Activated naive CD4-positive, alpha-beta T cell treated with anti-CD3 and anti-CD28 coated beads for 36 hours (primary cell): ENCODE measurements at regions not wholly inside any gene's neighbourhood (a gene's known extent, or its start where the extent isn't known, plus 50 kb on each side); places are given as distances from the start of the nearest gene placed in this dataset.
"Not testable (repeated sequence)": the region's sequence is repeated elsewhere in the genome, so short reads cannot be mapped to it uniquely, and the experiment has no call there.

Experiments
- CTCF ChIA-PET: fragments of 350-600 bp; sonication (Branson Sonifier 250); formaldehyde crosslinking; loops from one replicate; lab custom pipeline; 2021; ENCODE audit warnings: antibody characterized with exemption; lab: Charles Lee
- DNase-seq: peaks from one replicate; pipeline ENCODE4 v3.0.0-alpha.2; 2020
- H3K27ac Mint-ChIP-seq: one replicate; pipeline ENCODE4 v1.8.0; 2021; ENCODE audit warnings: mild to moderate bottlenecking, mixed read lengths
- H3K27me3 Mint-ChIP-seq: one replicate; pipeline ENCODE4 v1.8.0; 2021; ENCODE audit warnings: low read depth, mixed read lengths
- H3K36me3 Mint-ChIP-seq: one replicate; pipeline ENCODE4 v1.8.0; 2021; ENCODE audit warnings: low read depth, mixed read lengths
- H3K4me1 Mint-ChIP-seq: one replicate; pipeline ENCODE4 v1.8.0; 2021; ENCODE audit warnings: low read depth, mixed read lengths
- H3K4me3 Mint-ChIP-seq: one replicate; pipeline ENCODE4 v1.8.0; 2021; ENCODE audit warnings: mild to moderate bottlenecking, moderate library complexity, mixed read lengths
- H3K9me3 Mint-ChIP-seq: one replicate; pipeline ENCODE4 v1.8.0; 2021; ENCODE audit warnings: mixed read lengths
- intact Hi-C: fragments of 100-400 bp; cut with micrococcal nuclease; formaldehyde crosslinking; loops from one replicate; pipeline ENCODE4 v1.15.1; 2023

DNA sequence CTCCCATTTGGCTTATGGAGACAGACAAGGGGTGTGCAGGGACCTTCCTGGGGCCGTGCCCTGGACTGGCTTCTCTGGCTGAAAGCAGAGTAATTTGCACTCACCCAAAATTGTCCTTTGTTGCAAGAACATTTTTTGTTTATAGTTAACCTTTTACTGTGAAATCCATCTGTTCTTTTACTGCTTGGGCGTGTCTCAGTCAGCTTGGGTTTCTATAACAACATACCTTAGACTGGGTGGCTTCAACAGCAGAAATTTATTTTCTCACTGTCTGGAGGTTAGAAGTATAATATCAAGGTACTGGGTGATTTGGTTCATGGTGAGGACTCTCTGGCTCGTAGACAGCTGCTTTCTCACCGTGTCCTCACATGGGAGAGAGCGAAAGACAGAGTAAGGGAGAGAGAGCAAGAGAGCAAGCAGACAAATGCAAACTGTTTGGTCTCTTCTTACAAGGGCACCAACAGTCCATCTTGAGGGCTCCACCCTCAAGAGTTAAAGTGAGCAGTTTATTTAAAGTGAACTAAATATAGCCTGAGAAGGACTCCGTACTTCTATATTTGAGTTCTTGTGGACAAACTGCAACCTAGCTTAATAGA, 131.0 kb upstream of the NPY start:
- Mint-ChIP-seq H3K9me3 (peaks cover 7% of the 10 kb centered on the region), H3K27ac (no peak overlapping the region), H3K27me3 (peaks cover 20% of the 10 kb centered on the region), H3K36me3 (no peaks in the 10 kb centered on the region), H3K4me3 (no peak overlapping the region), H3K4me1 (no peaks in the 10 kb centered on the region)
- CTCF ChIA-PET: no interaction called here
- no peak for DNase-seq
- intact Hi-C loops: no loop called here

DNA sequence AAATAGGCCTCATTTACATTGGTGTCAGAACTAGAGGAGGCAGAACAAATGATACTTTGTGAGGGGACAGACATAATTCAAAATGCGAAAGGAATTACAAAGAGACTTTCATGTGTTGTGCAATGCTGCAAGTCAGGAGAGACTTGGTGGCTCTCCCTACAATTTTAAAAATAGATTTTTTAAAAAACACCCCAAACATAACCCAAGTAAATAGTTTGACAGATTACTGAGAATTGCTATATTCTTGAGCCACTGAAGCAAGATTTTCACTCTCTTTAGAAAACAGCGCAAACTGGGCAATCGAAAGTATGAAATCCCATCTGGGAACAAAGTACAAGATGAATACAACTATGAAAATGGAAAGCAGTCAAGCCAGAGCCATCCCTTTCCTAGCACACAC, 126.3 kb upstream of the NPY start:
- Mint-ChIP-seq H3K4me1 (no peaks in the 10 kb centered on the region), H3K36me3 (no peaks in the 10 kb centered on the region), H3K27ac (no peak overlapping the region), H3K9me3 (no peaks in the 10 kb centered on the region), H3K4me3 (no peak overlapping the region), H3K27me3 (peaks cover 16% of the 10 kb centered on the region)
- no peak for DNase-seq
- intact Hi-C loops: no loop called here
- CTCF ChIA-PET: no interaction called here

DNA sequence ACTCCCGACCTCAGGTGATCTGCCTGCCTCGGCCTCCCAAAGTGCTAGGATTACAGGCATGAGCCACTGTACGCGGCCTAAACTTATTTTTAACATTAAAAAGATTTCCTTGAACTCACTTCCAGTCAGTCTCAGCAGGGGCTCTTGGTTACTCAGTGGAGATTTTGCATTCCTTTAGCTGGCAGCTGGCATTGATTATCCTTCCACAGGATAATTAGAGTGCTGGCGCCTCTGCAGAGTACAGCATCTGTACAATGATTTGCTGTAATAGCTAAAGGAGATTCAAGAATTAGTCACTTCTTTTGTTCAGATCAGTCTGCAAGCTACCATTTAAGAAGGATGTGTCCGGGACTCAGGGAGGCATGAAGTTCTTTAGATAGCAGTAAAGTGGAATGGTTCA, 125.0 kb upstream of the NPY start:
- no peak for DNase-seq
- Mint-ChIP-seq H3K27me3 (peaks cover 20% of the 10 kb centered on the region), H3K27ac (no peak overlapping the region), H3K36me3 (no peaks in the 10 kb centered on the region), H3K4me3 (no peak overlapping the region), H3K4me1 (no peaks in the 10 kb centered on the region), H3K9me3 (no peaks in the 10 kb centered on the region)
- CTCF ChIA-PET: no interaction called here
- intact Hi-C loops: no loop called here

DNA sequence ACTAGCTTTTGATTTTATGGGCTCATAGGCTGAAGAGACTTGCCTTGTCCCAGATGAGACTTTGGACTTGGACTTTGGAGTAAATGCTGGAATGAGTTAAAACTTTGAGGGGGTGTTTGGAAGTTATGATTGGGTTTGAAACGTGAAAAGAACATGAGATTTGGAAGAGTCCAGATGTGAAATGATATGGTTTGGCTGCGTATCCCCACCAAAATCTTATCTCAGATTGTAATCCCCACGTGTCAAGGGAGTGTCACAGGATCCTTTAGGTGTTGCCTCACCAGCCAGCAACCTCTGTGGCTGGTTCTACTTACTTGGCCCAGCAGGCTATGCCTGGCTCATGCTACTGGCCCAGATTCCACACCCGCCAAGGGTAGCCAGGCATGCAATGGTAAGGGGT, 119.6 kb upstream of the NPY start:
- no peak for DNase-seq
- Mint-ChIP-seq H3K9me3 (peaks cover 3% of the 10 kb centered on the region), H3K4me3 (no peak overlapping the region), H3K27ac (no peak overlapping the region), H3K27me3 (peaks cover 10% of the 10 kb centered on the region), H3K4me1 (no peaks in the 10 kb centered on the region), H3K36me3 (no peaks in the 10 kb centered on the region)
- CTCF ChIA-PET: no interaction called here
- intact Hi-C loops: no loop called here

DNA sequence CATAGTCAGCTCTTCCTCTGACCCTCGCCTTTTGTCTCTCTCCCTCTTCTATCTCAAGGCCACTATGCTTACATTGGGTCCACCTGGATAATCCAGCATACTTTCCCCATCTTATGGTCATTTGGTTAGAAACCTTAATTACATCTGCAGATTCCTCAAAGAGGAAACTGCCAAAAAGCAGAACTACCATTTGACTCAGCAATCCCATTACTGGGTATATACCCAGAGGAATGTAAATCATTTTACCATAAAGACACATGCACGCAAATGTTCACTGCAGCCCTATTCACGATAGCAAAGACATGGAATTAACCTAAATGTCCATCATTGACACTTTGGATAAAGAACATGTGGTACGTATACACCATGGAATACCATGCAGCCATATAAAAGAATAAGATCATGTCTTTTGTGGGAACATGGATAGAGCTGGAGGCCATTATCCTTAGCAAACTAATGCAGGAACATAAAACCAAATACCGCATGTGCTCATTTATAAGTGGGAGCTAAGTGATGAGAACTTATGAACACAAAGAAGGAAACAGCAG, 114.8 kb upstream of the NPY start:
- Mint-ChIP-seq H3K4me1 (no peaks in the 10 kb centered on the region), H3K27me3 (no peaks in the 10 kb centered on the region), H3K27ac (no peak overlapping the region), H3K36me3 (no peaks in the 10 kb centered on the region), H3K9me3 (peaks cover 3% of the 10 kb centered on the region), H3K4me3 (no peak overlapping the region)
- DNase-seq: no peak
- intact Hi-C loops: no loop called here
- CTCF ChIA-PET: no interaction called here

DNA sequence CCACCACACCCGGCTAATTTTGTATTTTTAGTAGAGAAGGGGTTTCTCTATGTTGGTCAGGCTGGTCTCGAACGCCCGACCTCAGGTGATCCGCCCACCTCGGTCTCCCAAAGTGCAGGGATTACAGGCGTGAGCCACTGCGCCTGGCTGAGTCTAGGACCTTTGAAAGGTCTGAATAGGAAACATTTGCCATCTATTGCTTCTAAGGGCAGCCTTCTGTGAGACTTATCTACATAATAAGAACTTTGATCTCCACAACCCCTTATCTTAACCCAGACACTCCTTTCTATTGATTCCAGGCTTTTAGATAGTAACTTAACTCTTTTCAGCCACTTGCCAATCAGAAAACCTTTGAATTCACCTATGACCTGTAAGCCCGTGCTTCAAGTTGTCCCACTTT, 112.0 kb upstream of the NPY start:
- H3K9me3 Mint-ChIP-seq, H3K27ac Mint-ChIP-seq, H3K4me3 Mint-ChIP-seq, DNase-seq, CTCF ChIA-PET, H3K36me3 Mint-ChIP-seq, H3K4me1 Mint-ChIP-seq, H3K27me3 Mint-ChIP-seq, intact Hi-C loops: not testable (repeated sequence)

DNA sequence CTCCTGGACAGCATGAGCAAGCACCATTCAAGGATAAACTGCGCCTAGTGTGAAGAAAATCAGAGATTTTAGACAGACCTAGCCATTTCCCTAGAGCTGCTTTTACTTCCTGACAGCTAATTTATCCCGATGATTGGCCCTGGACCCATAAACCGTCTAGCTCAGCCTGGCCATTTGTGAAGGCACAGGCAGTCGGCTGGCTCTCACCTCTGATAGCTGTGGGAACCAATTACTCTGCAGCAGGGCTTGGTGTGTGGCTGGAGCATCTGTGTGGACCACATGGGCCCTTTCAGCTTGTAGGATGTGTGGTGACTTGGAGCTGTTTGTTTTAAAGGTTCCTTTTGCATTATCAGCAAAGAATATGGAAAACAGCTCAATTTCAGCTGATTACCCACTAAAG, 111.1 kb upstream of the NPY start:
- H3K9me3 Mint-ChIP-seq: no peaks in the 10 kb centered on the region
- CTCF ChIA-PET: no interaction called here
- H3K27ac Mint-ChIP-seq: no peak overlapping the region
- H3K4me3 Mint-ChIP-seq: no peak overlapping the region
- no peaks in the 10 kb centered on the region for H3K27me3 Mint-ChIP-seq
- H3K4me1 Mint-ChIP-seq: no peaks in the 10 kb centered on the region
- DNase-seq: no peak
- intact Hi-C loops: no loop called here
- no peaks in the 10 kb centered on the region for H3K36me3 Mint-ChIP-seq

DNA sequence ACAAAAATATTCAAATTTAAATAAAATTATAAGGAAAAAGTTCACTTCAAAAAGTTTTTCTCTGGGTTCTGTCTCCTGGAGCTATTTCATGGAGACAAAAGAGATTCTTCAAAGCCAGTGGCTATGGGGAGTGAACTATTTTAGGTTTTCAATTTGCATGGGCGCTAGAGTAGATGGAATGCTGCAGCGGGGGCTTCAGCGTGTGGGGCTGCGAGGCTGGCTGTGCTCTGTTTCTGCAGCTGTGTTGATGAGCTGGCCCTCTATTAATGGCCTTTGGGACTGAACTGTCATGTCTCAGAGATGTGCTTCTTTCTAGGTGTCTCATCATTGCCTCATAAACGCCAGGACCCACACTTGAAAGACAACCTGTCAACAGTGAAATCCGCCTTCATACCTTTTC, 108.4 kb upstream of the NPY start:
- no peak overlapping the region for H3K27ac Mint-ChIP-seq
- no peak overlapping the region for H3K4me3 Mint-ChIP-seq
- CTCF ChIA-PET: no interaction called here
- H3K9me3 Mint-ChIP-seq: no peaks in the 10 kb centered on the region
- intact Hi-C loops: no loop called here
- no peaks in the 10 kb centered on the region for H3K36me3 Mint-ChIP-seq
- DNase-seq: no peak
- H3K27me3 Mint-ChIP-seq: peaks cover 4% of the 10 kb centered on the region
- no peaks in the 10 kb centered on the region for H3K4me1 Mint-ChIP-seq

DNA sequence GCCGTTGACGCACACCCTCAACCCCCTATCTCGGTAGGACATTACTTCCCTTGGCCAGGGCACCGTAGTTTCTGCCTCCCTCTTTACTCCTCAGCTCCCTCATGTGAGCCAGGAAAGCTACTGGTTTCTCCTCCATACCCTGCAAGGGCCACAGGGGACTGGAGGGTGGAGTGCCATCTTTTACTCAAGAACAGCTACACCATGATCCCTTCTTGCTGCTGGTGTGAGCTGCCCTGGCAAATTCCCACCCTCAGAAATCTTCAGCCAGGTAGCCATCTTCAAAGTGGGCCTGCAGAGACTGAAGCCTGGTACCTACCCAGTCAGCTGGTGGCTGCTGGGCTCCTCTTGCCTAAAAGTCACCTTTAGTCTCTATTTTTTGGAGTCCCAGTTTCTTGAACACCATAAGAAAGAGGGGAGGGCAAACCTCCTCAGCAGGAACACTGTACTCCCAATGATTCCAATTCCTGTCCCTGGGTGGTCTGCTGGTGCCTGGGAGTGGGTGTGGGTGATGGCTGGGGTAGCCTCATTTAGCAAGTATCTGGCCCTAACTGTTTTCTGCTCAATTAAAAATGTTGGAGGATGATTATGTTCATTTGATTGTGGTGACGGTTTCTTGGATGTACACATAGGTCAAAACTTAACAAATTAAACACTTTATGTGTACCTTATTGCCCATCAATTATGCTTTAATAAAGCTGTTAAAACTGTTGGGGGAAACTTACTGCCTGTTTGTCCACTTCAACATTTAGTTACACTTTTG, 105.0 kb upstream of the NPY start:
- Mint-ChIP-seq H3K9me3 (no peaks in the 10 kb centered on the region), H3K36me3 (no peaks in the 10 kb centered on the region), H3K27me3 (peaks cover 4% of the 10 kb centered on the region), H3K4me3 (no peak overlapping the region), H3K4me1 (no peaks in the 10 kb centered on the region), H3K27ac (no peak overlapping the region)
- intact Hi-C loops: no loop called here
- CTCF ChIA-PET: no interaction called here
- DNase-seq: no peak

DNA sequence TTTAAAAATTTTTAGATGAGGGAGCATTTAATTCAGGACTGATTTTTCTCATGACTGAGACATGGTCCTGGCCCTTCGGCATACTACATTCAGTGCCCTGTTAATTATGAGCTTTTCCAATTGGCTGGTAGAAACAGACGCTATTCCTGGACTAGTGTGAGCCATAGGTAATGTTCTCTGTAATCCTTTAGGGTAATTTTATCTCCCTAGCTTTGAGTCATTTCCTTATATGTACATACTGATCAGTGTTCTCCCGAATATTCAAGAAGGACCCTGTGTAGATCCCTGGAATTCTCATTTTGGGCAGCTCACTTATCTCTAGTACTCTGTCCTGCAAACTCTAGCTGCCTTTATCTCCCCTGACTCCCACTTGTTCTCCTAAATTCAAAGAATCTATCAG, 92.6 kb upstream of the NPY start:
- no peak overlapping the region for H3K27ac Mint-ChIP-seq
- H3K4me1 Mint-ChIP-seq: no peaks in the 10 kb centered on the region
- H3K27me3 Mint-ChIP-seq: peaks cover 6% of the 10 kb centered on the region
- H3K4me3 Mint-ChIP-seq: no peak overlapping the region
- intact Hi-C loops: no loop called here
- CTCF ChIA-PET: no interaction called here
- DNase-seq: no peak
- H3K9me3 Mint-ChIP-seq: peaks cover 2% of the 10 kb centered on the region
- H3K36me3 Mint-ChIP-seq: no peaks in the 10 kb centered on the region

DNA sequence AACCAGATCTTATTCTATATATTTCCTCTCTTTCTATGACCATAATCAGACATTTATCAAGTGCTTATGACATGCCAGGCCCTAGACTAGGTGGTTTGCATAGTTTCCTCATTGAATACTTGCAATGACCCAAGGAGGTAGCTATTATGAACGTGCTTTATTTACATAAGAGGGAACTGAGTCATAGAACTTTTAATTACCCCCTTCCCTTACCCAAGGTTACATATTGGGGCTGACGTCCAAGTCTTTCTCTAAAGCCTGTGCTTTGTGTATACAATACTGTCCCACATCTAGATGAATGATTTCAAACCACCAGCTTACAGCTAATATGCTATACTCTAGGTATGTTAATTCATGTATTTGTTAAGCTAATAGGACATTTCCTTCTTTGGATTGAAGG, 91.9 kb upstream of the NPY start:
- CTCF ChIA-PET: no interaction called here
- Mint-ChIP-seq H3K4me3 (no peak overlapping the region), H3K36me3 (no peaks in the 10 kb centered on the region), H3K27ac (no peak overlapping the region), H3K27me3 (peaks cover 6% of the 10 kb centered on the region), H3K9me3 (peaks cover 2% of the 10 kb centered on the region), H3K4me1 (no peaks in the 10 kb centered on the region)
- intact Hi-C loops: no loop called here
- DNase-seq: no peak

DNA sequence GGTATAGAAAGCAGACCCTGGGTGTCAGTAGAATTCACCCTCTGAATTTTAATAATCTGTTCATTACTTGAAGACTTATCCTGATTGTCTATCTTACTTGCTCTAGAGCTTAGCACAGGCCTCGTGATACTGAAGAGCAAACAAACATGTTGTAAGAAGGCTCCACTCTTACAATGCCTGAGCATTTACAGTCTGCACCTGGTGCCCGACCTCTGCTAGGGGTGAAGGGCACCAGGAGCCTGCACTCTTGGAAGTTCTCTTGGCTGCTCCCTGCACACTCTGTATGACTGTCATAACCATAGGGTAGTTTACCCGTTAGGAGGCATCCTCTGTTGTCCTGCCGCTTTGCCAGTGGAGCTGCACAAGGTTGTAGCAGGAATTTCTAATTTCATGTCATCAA, 91.3 kb upstream of the NPY start:
- Mint-ChIP-seq H3K4me1 (no peaks in the 10 kb centered on the region), H3K9me3 (no peaks in the 10 kb centered on the region), H3K27me3 (peaks cover 3% of the 10 kb centered on the region), H3K36me3 (no peaks in the 10 kb centered on the region), H3K27ac (no peak overlapping the region), H3K4me3 (no peak overlapping the region)
- CTCF ChIA-PET: no interaction called here
- intact Hi-C loops: no loop called here
- no peak for DNase-seq

DNA sequence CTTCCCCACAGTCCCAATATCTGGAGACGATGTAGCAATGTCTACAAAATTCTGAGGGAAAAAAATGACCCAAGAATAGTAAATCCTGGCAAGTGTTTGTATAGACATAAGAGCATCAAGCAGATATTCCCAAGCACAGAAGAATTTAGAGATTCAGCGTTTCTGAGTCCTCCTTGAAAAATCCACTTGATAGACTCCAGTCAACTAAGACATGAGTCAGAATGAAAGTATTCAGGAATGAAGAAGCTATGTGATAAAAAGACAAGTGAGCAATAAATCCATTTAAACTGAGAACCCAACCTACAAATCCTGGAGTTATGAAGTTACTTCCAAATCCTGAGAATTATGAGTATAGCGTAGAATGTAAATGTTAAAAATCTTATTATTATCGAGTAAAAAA, 86.1 kb upstream of the NPY start:
- Mint-ChIP-seq H3K27ac (no peak overlapping the region), H3K36me3 (no peaks in the 10 kb centered on the region), H3K4me1 (peaks cover 17% of the 10 kb centered on the region), H3K27me3 (no peaks in the 10 kb centered on the region), H3K9me3 (no peaks in the 10 kb centered on the region), H3K4me3 (no peak overlapping the region)
- CTCF ChIA-PET: no interaction called here
- intact Hi-C loops: no loop called here
- no peak for DNase-seq
